ENCODE measurements at regions not wholly inside any gene's neighbourhood (a gene's known extent, or its start where the extent isn't known, plus 50 kb on each side); places are given as distances from the start of the nearest gene placed in this dataset.

DNA sequence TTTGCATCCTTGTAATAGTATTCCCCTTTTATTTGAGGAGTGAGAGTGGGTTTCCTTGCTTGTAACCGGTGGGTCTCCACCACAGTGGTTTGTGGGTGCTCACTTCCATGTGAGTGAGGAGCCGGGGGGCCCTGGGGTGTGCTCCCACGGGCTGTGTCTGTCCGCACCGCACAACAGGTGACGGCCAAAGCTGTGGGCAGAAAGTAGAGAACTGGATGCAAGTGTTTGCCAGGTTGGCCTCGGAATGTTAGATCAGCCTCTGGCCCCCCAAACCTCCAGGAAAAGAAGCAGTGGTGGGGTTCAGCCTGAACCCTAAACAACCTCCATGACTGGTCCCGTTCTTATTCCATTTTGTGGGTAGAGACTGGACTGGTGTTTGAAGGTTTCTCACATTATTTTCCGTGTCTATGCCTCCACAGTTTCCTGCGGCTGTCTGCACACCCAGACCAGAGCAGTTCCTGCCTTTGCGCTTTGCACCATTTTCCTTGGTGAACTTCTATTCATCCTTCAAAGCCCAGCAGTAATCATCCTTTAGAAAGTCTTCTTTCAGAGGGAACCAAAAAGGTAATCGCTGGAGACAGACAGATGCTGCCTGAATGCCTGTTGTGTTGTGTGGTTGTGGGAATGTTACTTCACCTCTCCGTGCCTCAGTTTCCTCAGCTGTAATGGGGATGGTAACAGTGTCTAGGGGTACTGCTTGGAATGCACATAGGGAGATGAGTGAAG is 77.2 kb downstream of the MYEOV start:
- Mint-ChIP-seq H3K27ac (no peak overlapping the region), H3K27me3 (peaks cover 0 to 15% of the 10 kb centered on the region in 2 donors), H3K4me1 (no peaks in the 10 kb centered on the region), H3K4me3 (no peak overlapping the region), H3K36me3 (peaks cover 0 to 5% of the 10 kb centered on the region in 2 donors), H3K9me3 (peaks cover 9 to 13% of the 10 kb centered on the region in 2 donors)
- DNase-seq: no peak
- no peak for ATAC-seq (replicated peaks)

DNA sequence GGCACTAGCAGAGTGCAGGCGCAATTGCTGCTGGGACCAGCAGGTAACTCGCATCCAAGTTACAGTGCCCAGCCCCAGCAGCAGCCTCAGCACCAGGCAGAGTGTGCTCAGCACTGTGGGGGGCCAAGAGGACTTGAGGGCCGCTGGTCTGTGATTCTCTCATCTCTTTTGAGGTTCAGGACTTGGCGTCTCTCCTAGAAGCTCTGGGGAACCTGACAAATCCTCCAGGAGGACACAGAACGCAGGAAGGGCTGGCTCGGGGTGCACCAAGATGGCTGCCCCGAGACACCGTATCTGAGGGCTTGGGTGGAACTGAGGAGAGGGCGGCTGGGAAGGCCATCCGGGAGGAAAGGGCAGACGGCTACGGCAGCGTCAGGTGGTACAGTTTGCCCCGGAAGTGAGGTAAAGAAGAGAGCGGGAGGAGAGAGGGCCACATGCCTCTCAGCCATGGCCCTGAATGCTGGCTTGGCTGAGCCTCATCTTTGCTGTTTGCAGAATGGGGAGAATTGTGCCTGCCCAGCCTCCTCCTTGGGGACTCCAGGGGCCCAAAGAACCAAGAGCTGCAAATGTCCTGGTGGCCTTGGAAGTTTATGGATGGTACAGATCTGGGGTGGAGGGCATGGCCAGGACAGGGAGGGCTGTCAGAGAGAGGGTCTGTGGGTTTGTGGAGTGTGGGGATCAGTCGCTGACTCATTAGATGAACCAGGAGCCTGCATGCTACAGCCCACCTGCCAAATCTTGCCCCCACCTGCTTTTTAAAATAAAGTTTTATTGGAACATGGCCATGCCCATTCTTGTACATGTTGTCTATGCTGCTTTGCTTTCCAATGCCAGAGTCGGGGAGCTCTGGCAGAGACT is 78.0 kb downstream of the MYEOV start:
- H3K36me3 Mint-ChIP-seq: peaks cover 0 to 5% of the 10 kb centered on the region in 2 donors

DNA sequence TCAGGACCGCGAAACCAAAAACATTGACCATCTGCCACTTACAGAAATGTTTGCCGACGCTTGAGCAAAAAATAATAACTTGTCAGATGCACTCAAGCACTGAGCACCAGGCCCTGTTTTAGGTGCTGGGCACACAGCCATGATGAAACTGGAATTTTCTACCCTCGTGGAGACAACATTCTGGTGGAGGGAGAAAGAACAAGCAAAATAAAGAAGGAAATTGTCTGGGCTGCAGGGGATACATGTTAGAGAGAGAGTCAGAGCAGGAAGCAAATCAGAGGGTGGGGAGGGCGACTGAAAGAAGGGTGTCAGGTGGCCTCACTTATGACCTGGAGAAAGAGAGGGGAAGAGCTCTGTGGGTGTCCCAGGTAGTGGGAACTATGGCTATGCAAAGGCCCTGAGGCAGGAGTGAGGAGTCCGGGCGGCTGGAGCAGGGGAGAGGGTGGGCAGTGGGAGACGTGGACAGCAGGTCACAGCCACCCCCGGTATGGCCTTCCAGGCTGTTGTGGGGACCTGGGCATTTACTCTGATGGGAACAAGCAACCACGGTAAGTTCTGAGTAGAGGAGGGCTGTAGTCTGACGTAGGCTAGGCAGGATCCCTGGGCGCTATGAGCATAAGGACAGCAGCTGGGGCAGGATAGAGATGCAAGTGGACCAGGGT is 78.8 kb downstream of the MYEOV start:
- Mint-ChIP-seq H3K27ac (no peak overlapping the region), H3K27me3 (peaks cover 0 to 15% of the 10 kb centered on the region in 2 donors), H3K36me3 (peaks cover 0 to 5% of the 10 kb centered on the region in 2 donors), H3K4me3 (no peak overlapping the region), H3K4me1 (no peaks in the 10 kb centered on the region), H3K9me3 (peaks cover 9 to 13% of the 10 kb centered on the region in 2 donors)
- DNase-seq (no peak), ATAC-seq (replicated peaks) (no peak)

More for the DNA sequence above, 78.0 kb downstream of the MYEOV start:
- peaks cover 9 to 13% of the 10 kb centered on the region in 2 donors for H3K9me3 Mint-ChIP-seq
- ATAC-seq (replicated peaks): no peak
- H3K4me3 Mint-ChIP-seq: peak overlapping the region in 1 of 2 donors; percentile 4
- no peak overlapping the region for H3K27ac Mint-ChIP-seq
- DNase-seq: no peak
- H3K27me3 Mint-ChIP-seq: peaks cover 0 to 15% of the 10 kb centered on the region in 2 donors
- H3K4me1 Mint-ChIP-seq: no peaks in the 10 kb centered on the region

DNA sequence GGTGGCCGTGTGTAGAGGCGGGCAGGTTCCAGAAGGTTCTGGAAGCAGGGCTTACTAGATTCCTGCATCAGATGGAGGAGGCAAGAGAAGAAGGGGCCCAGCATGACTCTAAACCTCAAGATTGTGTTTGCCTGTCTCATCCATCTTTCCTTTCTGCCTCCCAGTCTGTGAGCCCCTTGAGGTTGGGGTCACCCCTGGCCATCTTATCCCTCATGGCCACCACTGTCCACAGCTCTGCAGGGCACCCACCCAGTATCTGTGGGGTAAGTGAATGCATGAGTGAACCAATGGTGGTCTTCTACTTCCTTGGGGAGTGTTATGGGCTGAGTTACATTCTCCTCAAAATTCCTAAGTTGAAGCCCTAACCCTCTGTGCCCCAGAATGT is 79.3 kb downstream of the MYEOV start:
- Mint-ChIP-seq H3K9me3 (peaks cover 9 to 13% of the 10 kb centered on the region in 2 donors), H3K27ac (no peak overlapping the region)

DNA sequence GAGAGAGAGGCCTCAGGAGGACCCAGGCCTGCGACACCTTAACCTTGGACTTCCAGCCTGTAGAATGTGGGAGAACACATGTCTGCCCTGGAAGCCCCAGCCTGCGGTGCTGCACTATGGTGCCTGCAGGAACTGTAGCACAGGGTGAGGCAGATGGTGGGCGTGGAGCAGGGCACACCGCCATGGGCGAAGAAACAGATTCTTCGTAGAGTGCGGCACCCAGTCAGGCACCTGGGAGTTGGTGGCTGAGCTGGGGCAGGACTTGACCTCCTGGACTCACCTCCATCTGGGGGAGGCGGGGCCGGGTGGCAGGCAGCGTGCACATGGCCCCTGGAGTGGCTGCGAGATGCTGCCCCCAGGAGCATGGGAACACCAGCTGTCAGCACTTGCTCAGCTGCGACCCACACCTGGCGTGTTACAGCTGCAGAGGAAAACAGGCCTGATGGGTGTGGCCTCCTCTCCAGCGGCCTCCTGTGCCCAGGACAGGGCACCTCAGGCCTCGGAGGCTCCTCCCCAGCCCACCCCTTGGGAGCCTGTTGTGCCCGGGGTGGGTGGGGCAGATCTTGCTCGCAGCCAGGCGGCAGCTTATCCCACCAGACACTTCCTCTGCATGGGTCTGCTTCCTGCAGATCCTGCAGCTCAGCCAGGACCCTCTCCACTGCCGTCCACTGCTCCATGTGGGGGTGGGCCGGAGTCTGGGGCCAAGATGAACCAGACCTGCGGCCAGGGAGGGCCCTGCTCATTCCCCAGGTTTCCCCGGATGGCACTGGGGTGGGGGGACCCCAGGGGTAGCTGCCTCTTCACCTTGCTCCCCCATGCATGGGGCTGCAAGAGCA is 80.4 kb downstream of the MYEOV start:
- Mint-ChIP-seq H3K36me3 (no peaks in the 10 kb centered on the region), H3K9me3 (peaks cover 2 to 6% of the 10 kb centered on the region in 2 donors), H3K27me3 (peaks cover 0 to 15% of the 10 kb centered on the region in 2 donors), H3K4me1 (no peaks in the 10 kb centered on the region), H3K27ac (no peak overlapping the region), H3K4me3 (no peak overlapping the region)
- DNase-seq: no peak
- no peak for ATAC-seq (replicated peaks)

More for the DNA sequence above, 79.3 kb downstream of the MYEOV start:
- Mint-ChIP-seq H3K4me3 (no peak overlapping the region), H3K27me3 (peaks cover 0 to 15% of the 10 kb centered on the region in 2 donors), H3K36me3 (peaks cover 0 to 5% of the 10 kb centered on the region in 2 donors), H3K4me1 (no peaks in the 10 kb centered on the region)
- DNase-seq (no peak), ATAC-seq (replicated peaks) (no peak)

GRCh38 chr11:69374946-69375310 is 81.0 kb downstream of the MYEOV start:
- no peaks in the 10 kb centered on the region for H3K36me3 Mint-ChIP-seq
- ATAC-seq (replicated peaks): no peak
- no peaks in the 10 kb centered on the region for H3K4me1 Mint-ChIP-seq
- peaks cover 0 to 1% of the 10 kb centered on the region in 2 donors for H3K9me3 Mint-ChIP-seq
- H3K27ac Mint-ChIP-seq: no peak overlapping the region
- no peak overlapping the region for H3K4me3 Mint-ChIP-seq
- peaks cover 0 to 12% of the 10 kb centered on the region in 2 donors for H3K27me3 Mint-ChIP-seq
- no peak for DNase-seq

DNA sequence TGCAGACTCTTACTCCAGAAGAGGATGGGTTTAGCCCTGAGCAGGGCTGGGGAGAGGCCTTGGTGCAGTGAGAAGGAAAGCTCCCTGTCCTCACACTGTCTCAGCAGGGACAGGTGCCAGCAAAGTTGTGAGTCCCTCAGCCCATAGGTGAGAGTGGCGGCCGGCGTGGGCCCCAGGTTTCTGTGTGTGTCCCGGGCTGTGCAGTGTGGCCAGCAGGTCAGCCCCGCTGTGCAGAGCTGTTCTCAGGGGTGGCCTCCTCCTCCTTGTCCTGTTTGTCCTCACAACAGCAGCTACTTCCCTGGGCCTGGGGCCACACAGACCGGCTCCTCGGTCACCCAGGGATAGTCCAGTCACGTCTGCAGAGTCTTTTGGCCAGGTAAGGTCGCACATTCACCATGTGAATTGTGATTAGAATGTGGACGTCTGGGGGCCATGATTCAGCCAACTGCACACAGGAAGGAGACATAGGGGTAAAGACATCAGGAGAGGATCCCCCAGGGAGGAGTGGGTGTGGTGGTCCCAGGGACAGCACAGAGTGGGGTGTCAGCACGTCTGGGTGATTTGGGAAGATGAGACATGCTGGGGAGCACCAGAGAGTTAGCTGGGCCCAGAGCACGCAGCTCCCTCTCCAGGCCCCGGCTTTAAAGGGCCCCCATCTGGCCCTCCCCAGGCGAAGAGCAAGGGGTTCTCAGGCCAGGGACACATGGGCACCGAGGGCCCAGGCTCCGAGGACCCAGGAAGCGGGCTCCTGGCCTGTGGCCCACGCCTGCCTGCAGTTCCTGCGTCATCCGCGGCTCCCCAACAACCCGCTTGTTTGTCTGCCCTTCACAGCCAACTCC is 81.6 kb downstream of the MYEOV start:
- no peaks in the 10 kb centered on the region for H3K9me3 Mint-ChIP-seq
- H3K27me3 Mint-ChIP-seq: peaks cover 0 to 9% of the 10 kb centered on the region in 2 donors
- H3K27ac Mint-ChIP-seq: no peak overlapping the region
- H3K36me3 Mint-ChIP-seq: no peaks in the 10 kb centered on the region
- DNase-seq (no peak), ATAC-seq (replicated peaks) (no peak)
- no peaks in the 10 kb centered on the region for H3K4me1 Mint-ChIP-seq
- H3K4me3 Mint-ChIP-seq: no peak overlapping the region

DNA sequence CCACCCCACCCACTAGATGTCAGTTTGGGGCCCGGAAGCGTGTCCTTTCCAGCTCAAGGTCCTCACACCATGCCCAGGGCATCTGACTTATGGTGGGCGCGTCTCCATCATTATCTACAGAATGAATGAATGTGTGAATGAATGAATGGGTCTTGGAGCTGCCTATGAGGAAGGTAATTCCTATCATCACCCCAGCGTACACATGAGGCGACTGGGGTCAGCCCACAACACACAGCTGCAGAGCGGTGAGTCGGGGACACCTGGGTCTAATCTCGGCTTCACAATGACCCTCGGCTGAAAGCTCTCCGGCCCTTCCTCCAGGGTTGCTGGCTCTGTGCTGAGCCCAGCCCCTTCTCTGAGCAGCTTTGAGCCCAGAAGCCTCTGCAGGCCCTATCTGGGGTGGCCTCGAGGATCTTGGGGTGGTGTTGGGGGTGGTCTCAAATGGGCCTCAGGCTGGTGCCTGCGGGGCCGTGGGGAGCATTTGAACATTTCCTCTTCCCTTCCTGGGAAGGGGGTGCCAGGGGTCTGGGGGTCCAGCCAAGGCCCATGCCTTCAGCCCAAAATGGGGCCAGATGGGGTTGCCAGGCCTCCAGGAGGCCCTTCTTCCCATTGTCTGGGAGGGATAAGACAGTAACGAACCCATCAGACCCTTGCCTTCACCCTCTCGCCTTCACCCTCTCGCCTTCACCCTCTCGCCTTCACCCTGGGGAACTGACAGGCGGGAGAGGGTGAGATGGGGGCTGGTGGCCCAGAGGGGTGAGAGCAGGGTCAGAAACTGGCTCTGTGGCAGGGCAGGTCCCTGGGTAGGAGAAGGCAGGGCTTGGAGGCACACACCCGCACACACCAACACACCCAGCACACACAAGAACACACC is 82.4 kb downstream of the MYEOV start:
- Mint-ChIP-seq H3K36me3 (no peaks in the 10 kb centered on the region), H3K4me1 (no peaks in the 10 kb centered on the region), H3K27ac (no peak overlapping the region), H3K9me3 (no peaks in the 10 kb centered on the region), H3K4me3 (no peak overlapping the region), H3K27me3 (peaks cover 0 to 9% of the 10 kb centered on the region in 2 donors)
- DNase-seq (no peak), ATAC-seq (replicated peaks) (no peak)

GRCh38 chr11:69377029-69377952 is 83.3 kb downstream of the MYEOV start:
- Mint-ChIP-seq H3K4me1 (no peaks in the 10 kb centered on the region), H3K9me3 (no peaks in the 10 kb centered on the region)

DNA sequence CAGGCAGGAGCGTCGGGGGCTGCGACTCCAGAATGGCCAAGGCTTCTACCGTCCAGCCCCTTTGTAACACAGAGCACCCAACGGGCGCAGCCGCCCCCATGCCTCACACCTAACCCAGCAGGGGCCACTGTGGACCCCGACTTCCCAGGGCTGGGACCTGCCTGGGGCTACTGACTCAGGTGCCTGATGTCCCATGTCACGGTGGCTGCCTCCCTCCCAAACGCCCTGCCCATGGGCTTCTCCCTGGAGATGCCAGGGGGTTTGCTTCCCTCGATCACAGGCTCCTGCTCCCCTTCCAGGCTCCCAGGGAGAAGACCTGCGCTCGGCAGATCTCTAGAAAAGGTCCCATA is 84.0 kb downstream of the MYEOV start:
- DNase-seq (no peak), ATAC-seq (replicated peaks) (no peak)
- H3K36me3 Mint-ChIP-seq: no peaks in the 10 kb centered on the region
- no peaks in the 10 kb centered on the region for H3K27me3 Mint-ChIP-seq
- no peak overlapping the region for H3K4me3 Mint-ChIP-seq
- no peaks in the 10 kb centered on the region for H3K4me1 Mint-ChIP-seq
- no peak overlapping the region for H3K27ac Mint-ChIP-seq
- H3K9me3 Mint-ChIP-seq: no peaks in the 10 kb centered on the region

More at GRCh38 chr11:69377029-69377952, 83.3 kb downstream of the MYEOV start:
- no peaks in the 10 kb centered on the region for H3K36me3 Mint-ChIP-seq
- H3K27ac Mint-ChIP-seq: no peak overlapping the region
- DNase-seq (no peak), ATAC-seq (replicated peaks) (no peak)
- no peak overlapping the region for H3K4me3 Mint-ChIP-seq
- peaks cover 0 to 5% of the 10 kb centered on the region in 2 donors for H3K27me3 Mint-ChIP-seq

DNA sequence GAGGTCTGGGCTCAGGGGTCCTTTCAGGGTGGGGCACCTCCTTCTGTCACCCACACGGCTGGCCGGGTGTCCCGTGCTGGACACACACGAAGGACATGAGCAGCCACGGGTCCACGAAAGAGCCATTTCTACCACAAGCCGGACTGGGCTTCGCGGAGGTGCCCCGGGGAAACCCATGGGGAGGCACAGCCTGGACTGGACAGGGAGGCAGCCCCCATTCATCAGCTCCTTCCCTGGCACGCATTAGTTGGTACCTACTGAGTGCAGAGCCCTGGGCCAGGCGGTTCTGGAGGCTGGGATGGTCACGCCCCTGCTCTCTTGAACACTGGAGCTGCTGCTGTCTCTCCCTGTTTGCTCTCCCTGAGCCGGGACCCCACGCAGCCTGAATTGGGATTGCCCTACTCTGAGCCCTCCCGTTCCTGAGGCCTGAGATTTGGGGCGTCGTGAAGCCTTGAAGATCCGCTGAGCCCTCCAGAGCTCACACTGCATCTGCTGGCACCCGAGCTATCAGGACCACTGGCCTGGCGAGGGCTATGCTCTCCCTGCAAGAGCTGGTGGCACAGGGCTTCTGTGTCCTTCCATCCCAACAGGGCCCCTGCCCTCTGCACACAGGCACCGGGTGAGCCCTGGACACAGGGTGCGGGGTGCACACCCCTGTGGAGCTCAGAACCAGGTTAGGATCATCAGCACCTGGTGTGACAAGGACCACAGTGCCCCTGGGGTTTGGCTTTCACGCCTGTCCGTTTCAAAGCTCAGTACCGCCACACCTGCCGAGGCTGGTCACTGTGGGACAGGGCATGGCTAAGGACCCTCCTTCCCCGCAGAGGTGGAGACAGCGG is 84.6 kb downstream of the MYEOV start:
- Mint-ChIP-seq H3K27ac (no peak overlapping the region), H3K27me3 (no peaks in the 10 kb centered on the region), H3K4me3 (no peak overlapping the region), H3K9me3 (no peaks in the 10 kb centered on the region), H3K36me3 (no peaks in the 10 kb centered on the region), H3K4me1 (no peaks in the 10 kb centered on the region)
- DNase-seq (no peak), ATAC-seq (replicated peaks) (no peak)
